Activated CD4-positive, alpha-beta T cell treated with anti-CD3 and anti-CD28 coated beads, Interleukin-2, amount 50 U/mL, for 1 hour (primary cell): ENCODE measurements at regions not wholly inside any gene's neighbourhood (a gene's known extent, or its start where the extent isn't known, plus 50 kb on each side); places are given as distances from the start of the nearest gene placed in this dataset.

Experiments used
- DNase-seq: peaks from one replicate; pipeline ENCODE4 v3.0.0-alpha.2; 2020

- no peak for DNase-seq
Measured at GRCh38 chr2:239865059-239865639, 160.0 kb downstream of the NDUFA10 start.

GRCh38 chr2:239864247-239865058 is 160.7 kb downstream of the NDUFA10 start:
- no peak for DNase-seq

- DNase-seq: no peak
Measured at GRCh38 chr2:239862613-239863012, 162.5 kb downstream of the NDUFA10 start.

GRCh38 chr2:239858179-239858578 is 167.0 kb downstream of the NDUFA10 start:
- DNase-seq: no peak

GRCh38 chr2:239857591-239857990 is 167.6 kb downstream of the NDUFA10 start:
- no peak for DNase-seq

GRCh38 chr2:239856620-239857285 is 168.4 kb downstream of the NDUFA10 start:
- no peak for DNase-seq

GRCh38 chr2:239855863-239856587 is 169.1 kb downstream of the NDUFA10 start:
- DNase-seq: no peak

GRCh38 chr2:239854596-239854995 is 170.5 kb downstream of the NDUFA10 start:
- DNase-seq: no peak

- no peak for DNase-seq
Measured at GRCh38 chr2:239853706-239854327, 171.3 kb downstream of the NDUFA10 start.

GRCh38 chr2:239853121-239853520 is 172.0 kb downstream of the NDUFA10 start:
- DNase-seq: no peak

GRCh38 chr2:239852272-239852671 is 172.9 kb downstream of the NDUFA10 start:
- DNase-seq: no peak

- no peak for DNase-seq
Measured at GRCh38 chr2:239846789-239847676, 178.1 kb downstream of the NDUFA10 start.

- no peak for DNase-seq
Measured at GRCh38 chr2:239845968-239846367, 179.2 kb downstream of the NDUFA10 start.

- DNase-seq: no peak
Measured at GRCh38 chr2:239839306-239839705, 185.8 kb downstream of the NDUFA10 start.

- DNase-seq: no peak
Measured at GRCh38 chr2:239836021-239836765, 188.9 kb downstream of the NDUFA10 start.

GRCh38 chr2:239835056-239835455 is 190.1 kb downstream of the NDUFA10 start:
- DNase-seq: no peak

GRCh38 chr2:239834143-239834542 is 191.0 kb downstream of the NDUFA10 start:
- DNase-seq: no peak

GRCh38 chr2:239833269-239834109 is 191.7 kb downstream of the NDUFA10 start:
- no peak for DNase-seq

GRCh38 chr2:239832490-239833268 is 192.5 kb downstream of the NDUFA10 start:
- no peak for DNase-seq
